HG03060 (cell line): ENCODE measurements at regions not wholly inside any gene's neighbourhood (a gene's known extent, or its start where the extent isn't known, plus 50 kb on each side); places are given as distances from the start of the nearest gene placed in this dataset.

ENCODE experiments used
- ATAC-seq: cut with Tn5 transposase; IDR thresholded peaks from one replicate; pipeline ENCODE4 v1.9.1; 2021; ENCODE audit warnings: low read depth, moderate number of reproducible peaks; ENCODE audit not compliant: unreplicated experiment

- no peak for ATAC-seq
Measured at GRCh38 chr2:33655626-33656320, 56.7 kb upstream of the FAM98A start.

- no peak for ATAC-seq
Measured at GRCh38 chr2:33652830-33653229, 53.7 kb upstream of the FAM98A start.

GRCh38 chr2:33650171-33650570 lies 51.1 kb upstream of the FAM98A start:
- ATAC-seq = no peak
